GM21723 (cell line): ENCODE measurements at regions not wholly inside any gene's neighbourhood (a gene's known extent, or its start where the extent isn't known, plus 50 kb on each side); places are given as distances from the start of the nearest gene placed in this dataset.

Source experiments
- ATAC-seq: cut with Tn5 transposase; IDR thresholded peaks from one replicate; pipeline ENCODE4 v1.9.1; 2021; ENCODE audit warnings: mild to moderate bottlenecking, moderate library complexity; ENCODE audit not compliant: unreplicated experiment

- no peak for ATAC-seq
Observed at GRCh38 chrX:69085151-69085550, 80.1 kb downstream of the PJA1 start.

- ATAC-seq, result no peak
Observed at GRCh38 chrX:69083801-69084200, 81.5 kb downstream of the PJA1 start.

- ATAC-seq, result no peak
Observed at GRCh38 chrX:69083361-69083760, 81.9 kb downstream of the PJA1 start.

GRCh38 chrX:69082753-69083150 is 82.5 kb downstream of the PJA1 start:
- ATAC-seq, result no peak

- ATAC-seq, result no peak
Observed at GRCh38 chrX:69082055-69082752, 83.0 kb downstream of the PJA1 start.

- ATAC-seq, result no peak
Observed at GRCh38 chrX:69080855-69081465, 84.3 kb downstream of the PJA1 start.

- ATAC-seq, result no peak
Observed at GRCh38 chrX:69079268-69079667, 86.0 kb downstream of the PJA1 start.

- ATAC-seq, result no peak
Observed at GRCh38 chrX:69077895-69078455, 87.3 kb downstream of the PJA1 start.

- ATAC-seq, result no peak
Observed at GRCh38 chrX:69076088-69076487, 89.2 kb downstream of the PJA1 start.

GRCh38 chrX:69074726-69075125 is 90.5 kb downstream of the PJA1 start:
- no peak for ATAC-seq

- ATAC-seq, result no peak
Observed at GRCh38 chrX:69073721-69074120, 91.5 kb downstream of the PJA1 start.

- no peak for ATAC-seq
Observed at GRCh38 chrX:69073241-69073640, 92.0 kb downstream of the PJA1 start.

- no peak for ATAC-seq
Observed at GRCh38 chrX:69072486-69073006, 92.7 kb downstream of the PJA1 start.

- ATAC-seq, result no peak
Observed at GRCh38 chrX:69070949-69071650, 94.2 kb downstream of the PJA1 start.

- no peak for ATAC-seq
Observed at GRCh38 chrX:69069876-69070275, 95.4 kb downstream of the PJA1 start.

- ATAC-seq, result no peak
Observed at GRCh38 chrX:69069086-69069445, 96.2 kb downstream of the PJA1 start.

GRCh38 chrX:69068301-69069085 is 96.8 kb downstream of the PJA1 start:
- no peak for ATAC-seq

- no peak for ATAC-seq
Observed at GRCh38 chrX:69067841-69068240, 97.4 kb downstream of the PJA1 start.

- ATAC-seq, result no peak
Observed at GRCh38 chrX:69066966-69067525, 98.2 kb downstream of the PJA1 start.

GRCh38 chrX:69066021-69066757 is 99.1 kb downstream of the PJA1 start:
- no peak for ATAC-seq
